CD4-positive, alpha-beta T cell treated with Interferon gamma for 1 hour (primary cell): ENCODE measurements at regions not wholly inside any gene's neighbourhood (a gene's known extent, or its start where the extent isn't known, plus 50 kb on each side); places are given as distances from the start of the nearest gene placed in this dataset.

ENCODE experiments used
- DNase-seq: peaks from one replicate; pipeline ENCODE4 v3.0.0-alpha.2; 2020

DNA sequence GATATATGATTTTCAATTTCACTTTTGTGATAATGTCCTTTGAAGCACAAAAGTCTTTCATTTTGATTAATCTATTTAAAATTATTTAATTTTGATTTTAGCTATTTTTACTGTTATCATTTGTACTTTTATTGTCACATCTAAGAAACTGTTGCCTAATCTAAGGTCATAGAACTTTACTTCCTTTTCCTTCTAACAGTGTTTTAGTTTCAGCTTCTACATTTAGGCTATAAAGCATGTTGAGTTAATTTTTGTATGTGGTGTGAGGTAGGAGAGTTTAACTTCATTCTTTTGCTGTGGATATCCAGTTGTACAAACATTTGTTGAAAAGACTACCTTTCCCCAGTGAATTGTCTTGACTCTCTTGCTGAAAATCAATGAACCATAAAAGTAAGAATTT lies 204.5 kb downstream of the TM2D1 start:
- no peak for DNase-seq

DNA sequence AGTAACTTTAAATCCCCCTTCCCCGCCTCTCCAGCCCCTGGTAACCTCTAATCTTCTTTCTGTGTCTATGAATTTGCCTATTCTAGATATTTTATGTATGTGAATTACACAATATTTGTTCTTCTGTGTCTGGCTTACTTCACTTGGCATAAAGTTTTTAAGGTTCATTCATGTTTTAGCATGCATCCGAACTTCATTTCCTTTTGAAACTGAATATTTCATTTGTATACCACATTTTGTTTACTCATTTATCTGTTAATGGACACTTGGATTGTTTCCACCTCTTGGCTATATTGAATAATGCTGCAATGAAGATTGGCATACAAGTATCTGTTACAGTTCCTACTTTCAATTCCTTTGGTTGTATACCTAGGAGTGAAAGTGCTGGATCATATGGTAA lies 205.3 kb downstream of the TM2D1 start:
- no peak for DNase-seq

DNA sequence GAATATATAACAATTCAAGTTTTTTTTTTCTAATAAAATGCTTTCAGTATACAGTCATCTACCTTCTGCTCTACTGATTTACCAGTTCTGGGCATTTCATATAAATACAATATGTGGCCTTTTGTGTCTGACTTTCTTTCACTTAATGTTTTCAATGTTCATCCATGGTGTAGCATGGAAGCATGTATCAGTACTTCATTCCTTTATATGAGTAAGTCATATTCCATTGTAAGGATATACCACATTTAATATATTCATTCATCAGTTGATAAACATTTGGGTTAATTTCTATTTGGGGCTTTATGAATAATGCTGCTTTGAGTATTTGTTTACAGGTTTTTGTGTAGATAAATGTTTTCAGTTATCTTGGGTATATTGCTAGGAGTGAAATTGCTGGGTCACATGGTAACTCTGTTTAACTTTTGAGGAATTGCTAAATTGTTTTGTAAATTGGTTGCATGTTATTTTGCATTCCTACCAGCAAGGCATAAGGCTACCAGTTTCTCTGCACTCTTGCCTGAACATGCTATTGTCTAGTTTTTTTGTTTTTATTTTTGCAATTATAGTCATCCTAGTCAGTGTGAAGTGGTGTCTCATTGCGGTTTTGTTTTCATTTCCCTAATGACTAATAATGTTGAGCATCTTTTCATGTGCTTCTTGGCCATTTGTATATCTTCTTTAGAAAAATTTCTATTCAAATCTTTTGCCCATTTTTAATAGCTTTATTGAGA lies 206.1 kb downstream of the TM2D1 start:
- no peak for DNase-seq

DNA sequence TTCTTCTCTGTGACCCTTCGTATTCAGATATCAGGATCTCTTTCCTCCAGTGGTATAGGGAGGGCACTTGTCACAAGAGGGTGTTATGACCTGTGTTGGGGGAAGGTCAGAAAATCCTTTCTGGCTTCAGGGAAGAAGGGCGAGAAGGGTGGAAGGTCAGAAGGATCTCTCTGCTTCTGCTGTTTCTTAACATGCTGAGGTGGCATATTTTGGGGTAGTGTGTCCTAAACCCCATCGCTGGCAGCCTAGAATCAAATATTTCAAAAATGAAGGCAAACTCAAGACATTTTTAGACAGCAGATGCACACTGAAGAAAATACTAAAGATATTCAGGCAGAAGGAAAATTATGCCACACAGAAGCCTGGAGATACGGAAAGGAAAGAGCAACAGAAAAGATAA lies 207.6 kb downstream of the TM2D1 start:
- no peak for DNase-seq

DNA sequence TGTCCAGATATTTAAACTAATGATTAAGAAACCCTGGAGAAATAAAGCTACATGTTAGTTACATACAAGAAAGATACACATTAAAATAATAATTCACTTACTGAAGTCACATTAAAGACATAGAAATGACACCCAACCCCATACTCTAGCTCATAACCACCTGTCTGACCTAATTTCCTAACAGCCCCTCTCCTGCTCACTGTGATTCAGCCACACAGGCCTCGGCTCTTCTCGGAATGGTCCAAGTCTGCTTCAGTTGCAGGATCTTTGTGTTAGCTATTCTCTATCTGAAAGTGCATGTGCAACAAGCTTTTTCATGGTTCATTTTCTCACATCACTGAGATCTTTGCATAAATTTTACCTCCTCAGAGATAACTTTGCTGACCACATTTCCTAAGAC lies 209.8 kb downstream of the TM2D1 start:
- no peak for DNase-seq
